Islet of Langerhans (tissue), 1 donor: ENCODE measurements at regions not wholly inside any gene's neighbourhood (a gene's known extent, or its start where the extent isn't known, plus 50 kb on each side); places are given as distances from the start of the nearest gene placed in this dataset.

Experiments
- FAIRE-seq: peaks from one replicate; lab custom pipeline; 2011; peaks lifted over from hg19 to GRCh38; lab: Jason Lieb, UNC

DNA sequence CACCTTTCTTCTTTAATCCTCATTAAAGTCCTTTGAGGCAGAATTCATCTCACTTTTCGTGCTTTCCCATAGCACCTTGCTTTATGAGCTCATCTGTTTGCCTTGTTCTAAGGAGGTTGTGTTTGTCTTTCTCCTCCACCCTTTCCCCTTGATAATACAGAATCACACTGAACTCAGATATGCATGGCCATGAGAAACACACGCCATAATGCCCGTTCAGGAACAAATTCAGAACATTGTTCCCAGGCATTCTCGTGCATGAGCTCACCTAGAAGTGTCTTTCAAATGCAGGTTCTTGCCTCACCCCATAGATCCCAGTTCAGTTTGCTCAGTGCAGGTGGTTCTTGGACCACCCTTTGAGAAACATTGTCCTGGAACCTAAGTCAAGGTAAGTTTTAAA is 71.1 kb downstream of the TMEM114 start:
- FAIRE-seq = no peak

DNA sequence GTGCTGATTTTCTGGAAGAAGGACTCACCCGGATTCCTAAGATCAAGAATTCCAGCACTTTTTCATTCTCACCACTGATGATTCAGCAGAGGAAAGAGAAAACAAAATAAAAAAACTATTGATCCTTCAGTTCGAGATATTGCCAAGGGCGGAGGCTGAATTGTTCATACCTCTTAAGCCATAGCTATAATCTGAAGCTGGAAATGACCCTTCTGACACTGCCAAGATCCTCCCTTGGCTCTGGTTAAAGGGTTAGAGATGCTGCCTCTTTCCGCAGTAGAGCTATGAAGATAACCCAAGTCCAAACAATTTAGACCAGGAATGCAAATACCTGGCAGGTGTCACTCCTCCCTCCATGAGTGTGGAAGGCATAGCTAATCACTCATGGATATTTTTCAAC is 73.0 kb downstream of the TMEM114 start:
- FAIRE-seq = no peak

DNA sequence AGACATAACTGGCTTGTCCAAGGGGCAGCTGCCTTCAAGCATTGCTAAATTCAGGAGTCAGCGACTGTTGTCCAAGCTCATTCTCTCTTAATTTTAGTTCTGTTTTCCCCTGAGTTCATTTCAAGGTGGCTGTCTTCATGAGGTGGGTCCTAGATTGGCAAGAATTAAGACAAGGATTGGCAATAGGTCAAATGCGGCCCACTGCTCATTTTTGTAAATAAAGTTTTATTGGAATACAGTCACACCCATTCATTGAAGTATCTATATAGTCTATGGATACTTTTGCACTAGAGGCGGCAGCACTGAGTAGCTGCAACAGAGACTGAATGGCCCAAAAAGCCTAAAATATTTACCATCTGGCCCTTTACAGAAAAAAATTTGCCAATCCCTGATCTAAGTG is 73.8 kb downstream of the TMEM114 start:
- no peak for FAIRE-seq

DNA sequence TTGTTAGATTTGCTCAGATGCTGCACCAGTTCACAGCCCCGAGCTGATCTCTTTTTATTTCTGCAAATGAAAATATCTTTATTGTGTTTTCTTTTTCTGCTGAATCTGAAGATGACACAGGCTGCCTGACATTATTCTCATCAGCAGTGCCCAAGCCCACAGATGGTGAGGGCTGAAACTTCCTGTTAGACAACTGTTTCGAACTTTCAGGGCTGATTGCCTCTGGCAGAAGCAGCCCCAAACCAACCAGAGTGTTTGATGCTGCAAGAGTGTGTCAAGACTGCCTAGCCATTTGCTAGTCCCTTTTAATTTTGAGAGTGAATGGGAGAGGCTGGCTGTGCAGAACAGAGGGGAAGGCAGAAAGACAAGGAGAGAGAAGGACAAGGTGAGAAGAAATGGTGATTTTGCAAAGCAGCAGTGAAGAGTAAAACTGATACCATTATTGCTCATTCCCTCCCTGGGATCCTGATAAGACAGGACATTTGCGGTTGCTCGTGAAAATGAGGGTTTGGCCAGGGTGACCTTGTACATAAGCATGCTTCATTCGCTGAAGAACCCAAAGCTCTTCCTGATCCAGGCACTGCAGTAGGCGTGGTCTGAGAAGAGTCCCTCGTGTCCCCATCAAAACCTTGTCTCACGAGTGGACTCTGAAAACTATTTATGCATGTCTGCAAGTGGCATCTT is 77.2 kb downstream of the TMEM114 start:
- FAIRE-seq = no peak

DNA sequence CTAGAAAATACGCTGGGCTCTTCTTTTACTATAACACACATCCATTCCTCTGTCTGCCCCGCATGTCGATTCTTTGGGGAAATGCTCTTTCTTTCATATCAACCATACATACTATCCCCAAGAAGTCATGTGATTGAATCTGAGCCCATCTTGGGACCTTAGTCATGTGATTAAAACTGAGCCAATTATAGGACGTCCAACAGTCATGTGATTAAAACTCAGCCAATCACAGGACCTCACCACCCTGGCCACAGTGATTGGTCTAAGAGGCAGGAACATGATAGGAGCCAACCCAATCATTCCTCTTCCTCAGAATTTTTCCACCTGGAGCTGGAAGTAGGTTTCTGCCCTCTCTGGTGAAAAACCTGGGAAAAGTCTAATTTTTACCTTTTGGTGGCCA is 78.8 kb downstream of the TMEM114 start:
- no peak for FAIRE-seq

DNA sequence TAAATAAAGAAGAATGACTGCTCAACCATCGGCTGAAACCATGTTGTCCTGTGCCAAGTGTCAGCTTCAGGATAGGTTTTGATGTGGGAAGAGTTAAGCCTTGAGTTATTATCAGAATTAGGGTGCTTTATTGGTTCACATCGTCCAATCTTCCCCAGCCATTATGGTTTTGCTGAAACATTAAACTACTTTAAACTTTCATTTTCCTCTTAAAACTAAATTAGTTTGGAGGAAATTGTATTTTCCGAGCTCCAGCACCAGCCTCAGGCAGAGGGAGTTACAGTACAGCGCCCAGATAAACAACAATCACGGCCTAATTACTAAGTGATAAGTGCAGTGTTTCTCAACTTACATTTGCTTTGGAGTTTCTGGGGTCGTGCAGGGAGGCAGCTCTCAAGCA is 80.2 kb downstream of the TMEM114 start:
- no peak for FAIRE-seq

DNA sequence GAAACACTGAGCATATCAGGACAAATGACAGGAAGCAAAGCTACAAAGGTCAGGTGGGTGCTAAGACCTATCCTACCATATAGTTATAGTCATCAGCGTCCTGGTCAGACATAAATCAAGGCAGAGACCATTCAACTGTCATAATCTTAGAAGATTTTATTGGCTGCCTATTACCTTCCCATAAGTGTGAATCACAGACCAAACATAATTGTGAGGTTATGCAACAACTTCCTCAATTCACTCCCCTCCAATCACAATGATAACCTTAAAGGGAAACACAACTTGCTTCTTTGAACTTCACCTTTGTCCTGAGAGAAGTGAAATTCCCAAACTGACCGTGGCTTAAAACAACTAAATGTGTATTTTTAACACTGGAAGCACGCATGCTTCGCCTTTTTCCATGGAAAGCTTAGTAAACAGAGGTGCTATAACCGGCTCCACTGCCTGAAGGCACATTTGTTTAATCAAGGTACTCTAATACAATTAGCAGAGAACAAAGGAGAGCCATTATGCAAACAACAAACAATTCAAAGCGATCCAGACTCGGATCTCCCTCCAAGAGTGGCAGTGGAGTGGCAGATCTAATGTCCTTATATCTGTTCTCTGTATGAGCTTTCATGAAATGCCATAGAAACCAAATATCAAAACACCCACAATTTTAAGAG is 84.9 kb downstream of the TMEM114 start:
- FAIRE-seq = no peak

DNA sequence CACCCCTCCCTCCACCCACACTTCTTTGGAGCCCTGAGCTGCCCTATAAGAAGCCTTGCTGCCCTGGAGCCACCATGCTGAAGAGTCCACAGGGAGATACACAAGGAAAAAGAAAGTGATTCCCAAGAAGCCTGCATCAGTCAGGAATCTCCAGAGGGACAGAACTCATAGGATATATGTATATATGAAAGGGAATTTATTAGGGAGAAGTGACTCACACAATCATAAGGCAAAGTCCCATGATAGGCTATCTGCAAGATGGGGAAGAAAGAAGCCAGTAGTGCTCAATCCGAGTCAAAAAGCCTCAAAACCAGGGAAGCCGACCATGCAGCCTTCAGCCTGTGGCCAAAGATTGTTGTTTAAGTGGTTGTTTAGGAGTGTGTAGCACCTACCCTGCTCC is 87.9 kb downstream of the TMEM114 start:
- FAIRE-seq = no peak

DNA sequence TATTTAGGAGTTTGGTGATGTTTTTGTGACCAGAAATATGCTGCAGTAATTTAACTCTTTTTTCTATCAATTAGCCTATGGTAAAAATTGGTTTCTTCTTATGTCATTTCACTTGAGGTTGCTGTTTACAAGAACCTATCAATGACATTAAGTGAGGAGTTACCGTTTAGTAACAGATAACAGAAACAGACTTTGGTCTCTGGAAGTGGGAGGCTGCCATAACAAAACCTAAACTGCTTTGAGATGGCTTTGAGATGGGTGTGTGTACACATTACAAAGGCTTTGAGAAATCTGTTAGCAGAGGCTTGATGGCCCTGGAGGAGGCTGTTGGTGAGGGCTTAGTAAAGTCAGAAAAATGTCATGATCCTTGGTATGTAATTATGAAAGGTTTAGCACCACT is 90.0 kb downstream of the TMEM114 start:
- FAIRE-seq = no peak

DNA sequence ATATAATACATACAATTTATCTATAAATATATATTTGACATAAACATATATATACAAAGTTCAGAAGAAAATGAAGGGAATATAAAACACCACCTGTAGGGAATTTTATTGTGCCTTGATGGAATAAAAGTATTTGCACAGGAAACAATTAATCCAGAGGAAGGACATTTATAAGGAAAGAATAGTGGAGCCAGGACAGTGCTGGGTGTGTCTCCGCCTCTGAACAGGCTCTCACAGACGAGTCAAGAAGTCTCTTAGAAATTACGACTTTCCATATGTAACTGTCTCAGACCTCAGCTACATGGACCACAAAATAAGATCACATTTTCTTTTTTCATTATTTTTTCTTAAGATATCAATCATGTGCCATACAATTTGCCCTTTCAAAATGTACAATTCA is 93.9 kb downstream of the TMEM114 start:
- FAIRE-seq = no peak

DNA sequence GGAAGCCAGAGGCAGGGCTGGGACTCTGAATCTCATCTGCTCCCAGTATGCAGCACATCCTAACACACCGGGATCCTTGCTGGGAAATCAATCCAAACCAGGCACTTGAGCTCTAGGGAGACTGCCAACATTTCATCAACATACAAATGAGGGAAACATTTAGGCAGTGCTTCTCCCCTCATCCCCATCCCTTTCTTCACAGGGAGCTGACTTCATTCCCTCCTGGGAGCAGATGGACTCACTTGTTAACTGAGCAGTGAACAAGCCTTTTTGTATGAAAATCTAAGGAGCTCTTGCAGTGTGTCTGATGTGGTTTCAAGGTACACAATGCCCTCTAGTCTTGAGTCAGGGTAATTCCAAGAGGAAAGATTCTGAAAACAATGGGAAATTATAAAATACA is 96.3 kb downstream of the TMEM114 start:
- no peak for FAIRE-seq

DNA sequence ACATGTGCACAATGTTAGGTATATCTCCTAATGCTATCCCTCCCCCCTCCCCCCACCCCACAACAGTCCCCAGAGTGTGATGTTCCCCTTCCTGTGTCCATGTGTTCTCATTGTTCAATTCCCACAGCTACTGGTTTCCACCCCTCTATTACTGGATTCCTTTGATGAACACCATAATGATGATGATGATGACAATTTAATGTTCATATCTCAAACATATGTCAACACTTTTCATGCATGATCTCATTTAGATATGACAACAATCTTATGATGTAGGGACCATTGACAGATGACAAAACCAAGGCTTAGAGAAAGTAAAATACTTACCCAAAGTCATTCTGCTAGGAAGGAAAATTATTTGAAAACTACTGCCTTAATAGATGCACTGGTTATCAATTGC is 97.6 kb downstream of the TMEM114 start:
- FAIRE-seq = no peak

DNA sequence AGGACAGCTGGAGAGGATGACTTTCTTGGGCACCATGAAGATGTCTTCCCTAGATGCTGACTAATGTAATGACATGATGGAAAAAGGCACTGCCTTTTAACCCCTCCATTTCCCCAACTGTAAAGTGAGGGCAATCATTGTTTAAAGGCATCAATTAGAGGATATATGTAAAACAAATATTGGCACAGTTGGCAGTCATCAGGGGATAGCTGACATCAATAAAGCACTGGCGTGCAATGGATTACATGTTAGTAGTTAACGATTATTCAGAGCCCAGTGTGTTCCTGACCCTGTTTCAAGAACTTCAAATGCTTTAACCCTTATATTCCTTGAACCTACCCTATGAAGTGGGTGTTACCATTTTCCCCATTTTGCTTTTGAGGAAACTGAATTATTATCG is 100.7 kb downstream of the TMEM114 start:
- FAIRE-seq = no peak

DNA sequence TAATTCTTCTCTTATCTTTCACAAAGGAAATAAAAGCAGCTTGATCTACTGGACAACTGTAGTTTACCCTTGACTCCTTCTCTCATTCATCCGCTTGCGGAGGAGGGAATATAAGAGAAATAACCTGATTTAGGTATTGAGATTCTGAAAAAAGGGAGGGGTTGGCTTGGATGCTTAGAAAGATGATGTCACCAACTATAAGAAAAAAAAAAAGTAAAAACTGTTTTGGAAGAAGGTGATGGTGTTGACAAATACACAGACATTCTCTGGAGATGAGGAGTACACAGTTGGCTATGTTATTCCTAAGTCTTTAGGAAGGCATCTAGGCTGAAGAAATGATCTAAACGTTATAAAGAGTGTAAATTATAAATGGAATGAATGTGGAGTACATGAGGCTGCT is 103.3 kb downstream of the TMEM114 start:
- FAIRE-seq = no peak

DNA sequence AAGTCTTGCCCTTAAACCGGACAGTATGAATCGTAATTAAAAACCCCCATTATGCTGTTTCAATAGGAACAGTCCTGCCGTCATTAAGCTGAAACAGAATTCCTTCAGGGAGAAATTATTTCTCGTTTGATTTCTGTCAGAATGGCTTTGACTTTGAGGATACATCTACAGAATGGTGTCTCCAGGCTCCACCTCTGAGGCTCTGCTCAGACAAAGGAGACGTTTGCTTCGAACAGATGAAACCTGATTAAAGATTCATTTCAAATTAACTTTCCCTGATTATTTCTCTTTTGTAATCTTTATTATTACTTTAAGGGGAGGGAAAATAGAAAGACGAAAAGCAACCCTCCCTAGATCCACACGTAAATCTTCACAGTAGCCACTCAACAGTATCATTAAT is 106.9 kb downstream of the TMEM114 start:
- no peak for FAIRE-seq

DNA sequence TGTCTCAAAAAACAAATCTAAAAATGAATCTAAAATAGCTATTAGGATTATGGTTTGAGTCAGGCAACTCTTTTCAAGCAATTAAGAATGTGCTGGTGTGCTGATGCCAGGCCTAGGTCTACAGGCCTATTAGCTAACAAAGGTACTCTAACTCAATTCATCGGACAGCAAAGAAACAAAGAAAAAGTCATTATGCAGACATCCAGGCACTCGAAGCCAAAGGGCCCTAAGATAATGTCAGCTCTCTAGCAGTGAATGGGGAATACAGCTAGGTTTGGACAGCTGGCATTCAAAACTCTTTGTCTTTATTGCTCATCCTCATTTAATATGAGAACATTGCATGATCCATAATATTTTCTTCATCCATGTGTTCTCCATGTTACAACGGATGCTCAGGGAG is 108.5 kb downstream of the TMEM114 start:
- no peak for FAIRE-seq

DNA sequence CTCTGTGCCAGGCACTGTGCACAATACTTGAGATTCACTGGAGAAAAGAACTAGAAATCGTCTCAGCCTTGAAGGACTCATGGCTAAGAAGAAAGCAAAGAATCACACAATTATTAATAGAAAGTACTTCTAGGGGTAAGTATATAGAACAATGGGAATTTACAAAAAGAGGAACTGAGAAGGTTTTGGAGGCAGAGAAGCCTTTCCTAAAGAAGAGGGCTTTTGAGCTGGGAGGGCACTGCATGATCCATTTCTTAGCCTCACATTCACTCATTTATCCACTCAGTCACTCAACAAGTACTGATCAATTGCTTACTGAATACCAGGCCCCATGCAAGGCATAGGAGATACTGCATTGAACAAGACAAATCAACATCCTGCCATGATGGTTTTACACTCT is 113.5 kb downstream of the TMEM114 start:
- FAIRE-seq = no peak

DNA sequence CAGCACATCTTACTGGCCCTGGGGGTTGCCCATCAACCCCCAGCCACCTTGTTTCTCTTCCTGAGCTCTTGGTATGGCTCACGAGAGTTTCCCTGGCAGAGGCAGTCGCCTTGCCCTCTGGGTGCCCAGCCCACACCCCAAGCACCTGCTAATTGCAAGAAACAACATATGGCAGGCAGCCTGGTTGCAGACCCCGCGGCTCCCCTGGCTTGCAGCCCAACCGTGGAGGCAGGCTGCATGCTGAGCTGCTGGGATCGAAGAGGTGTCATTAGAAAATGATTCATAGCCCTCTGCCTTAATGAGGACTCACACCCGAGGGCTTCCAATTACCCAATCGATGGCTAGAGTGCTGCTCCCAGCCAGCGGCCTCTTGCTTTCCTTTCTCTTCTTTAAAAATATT is 115.7 kb downstream of the TMEM114 start:
- FAIRE-seq = no peak

DNA sequence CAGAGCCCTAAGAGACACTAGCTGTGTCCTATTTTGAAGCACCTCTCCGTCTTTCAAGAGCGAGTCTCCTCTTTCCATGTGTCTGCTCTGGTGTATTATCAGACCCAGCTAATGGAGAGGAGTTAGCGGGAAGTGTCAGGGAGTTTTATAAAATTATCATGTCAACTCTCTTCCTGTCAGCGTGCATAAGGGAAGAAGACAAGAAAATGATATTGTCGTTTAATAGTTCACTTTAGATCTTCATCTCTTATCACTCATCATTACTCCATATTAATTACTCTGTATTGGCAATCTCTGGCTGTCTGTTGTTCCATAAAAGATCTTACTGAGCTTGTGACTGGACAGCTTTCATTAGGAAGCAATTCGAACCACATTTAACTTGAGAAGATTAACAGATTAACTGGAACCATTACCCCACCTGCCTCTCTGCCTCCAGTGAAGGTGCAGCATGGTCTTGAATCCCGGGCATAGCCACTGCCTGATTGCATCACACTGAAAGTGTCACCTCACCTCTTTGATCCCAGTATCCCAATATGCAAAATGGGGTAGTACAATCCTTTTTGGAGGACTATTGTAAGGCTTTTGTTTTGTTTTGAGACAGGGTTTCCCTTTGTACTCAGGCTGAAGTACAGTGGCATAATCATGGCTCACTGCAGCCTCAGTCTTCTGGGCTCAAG is 121.1 kb downstream of the TMEM114 start:
- no peak for FAIRE-seq

DNA sequence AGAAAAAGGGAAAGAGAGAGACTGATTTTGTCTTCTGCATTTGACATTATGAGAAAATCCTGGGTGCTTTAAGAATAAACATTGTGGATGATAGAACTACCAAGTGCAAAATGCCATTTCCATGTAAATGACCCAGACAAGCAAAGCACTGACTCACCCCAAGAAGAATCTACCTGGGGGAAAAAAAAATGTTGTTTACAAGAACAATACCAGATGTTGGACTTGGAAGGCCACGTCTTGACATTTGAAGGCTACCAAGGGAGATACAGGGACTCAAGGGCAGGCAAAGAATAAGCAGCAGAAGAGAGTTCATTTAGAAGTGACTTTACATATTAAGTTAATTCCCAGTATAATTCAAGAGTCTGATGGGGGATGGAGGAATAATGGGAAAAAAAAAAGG is 125.3 kb downstream of the TMEM114 start:
- no peak for FAIRE-seq

DNA sequence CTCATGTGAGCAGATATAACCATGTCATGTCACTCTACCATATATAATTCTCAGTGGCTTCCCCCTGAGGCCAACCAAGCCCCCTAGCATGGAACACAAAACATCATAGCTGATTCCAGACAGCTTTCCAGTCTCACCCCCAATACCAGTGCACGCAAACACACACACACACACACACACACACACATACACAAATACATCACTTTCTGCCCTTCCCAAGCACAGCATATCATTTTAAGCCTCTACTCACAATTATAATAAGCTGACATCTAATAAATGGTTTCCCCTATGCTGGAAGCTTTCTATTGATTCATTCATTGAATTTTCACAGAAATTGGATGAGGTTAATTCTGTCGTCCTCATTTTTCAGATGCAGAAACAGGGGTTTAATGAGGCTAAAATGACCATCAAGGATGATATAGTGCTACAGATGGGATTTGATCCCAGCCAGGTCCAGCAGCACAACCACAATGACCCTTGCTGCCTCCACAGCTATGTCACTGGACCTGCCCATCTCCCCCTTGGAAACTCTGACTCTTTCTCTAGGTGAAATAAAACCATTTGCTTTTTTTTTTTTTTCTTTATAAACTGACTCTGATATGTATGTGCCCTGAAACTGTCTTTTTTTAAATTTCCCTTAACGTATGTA is 131.1 kb downstream of the TMEM114 start:
- no peak for FAIRE-seq

DNA sequence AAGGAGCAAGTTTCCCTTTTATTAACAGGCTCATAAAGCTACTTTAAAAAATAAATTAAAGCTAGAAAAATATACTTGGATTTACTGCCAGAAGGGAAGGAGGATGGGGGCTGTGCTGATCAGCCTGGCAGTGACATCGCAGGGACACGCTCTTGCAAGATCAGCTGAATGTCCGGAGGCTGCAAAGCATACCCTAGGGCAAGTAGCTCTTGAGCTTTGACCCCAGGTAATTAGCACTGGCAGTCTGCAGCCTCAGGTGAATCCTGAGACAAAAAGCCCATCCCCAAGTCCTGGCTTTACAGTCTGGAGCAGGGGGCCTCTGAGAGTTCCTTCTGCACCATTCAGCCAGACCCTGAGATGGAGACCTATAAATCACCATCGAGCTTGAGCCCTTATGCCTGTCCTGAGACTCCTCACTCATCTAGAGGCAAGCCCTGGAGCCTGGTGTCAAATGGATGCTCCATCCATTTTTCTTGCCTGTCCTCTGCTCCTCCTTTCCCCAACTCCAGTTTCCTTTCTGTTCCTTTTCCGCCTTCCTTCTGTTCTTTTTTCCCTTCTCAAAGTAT is 131.7 kb downstream of the TMEM114 start:
- FAIRE-seq = no peak

DNA sequence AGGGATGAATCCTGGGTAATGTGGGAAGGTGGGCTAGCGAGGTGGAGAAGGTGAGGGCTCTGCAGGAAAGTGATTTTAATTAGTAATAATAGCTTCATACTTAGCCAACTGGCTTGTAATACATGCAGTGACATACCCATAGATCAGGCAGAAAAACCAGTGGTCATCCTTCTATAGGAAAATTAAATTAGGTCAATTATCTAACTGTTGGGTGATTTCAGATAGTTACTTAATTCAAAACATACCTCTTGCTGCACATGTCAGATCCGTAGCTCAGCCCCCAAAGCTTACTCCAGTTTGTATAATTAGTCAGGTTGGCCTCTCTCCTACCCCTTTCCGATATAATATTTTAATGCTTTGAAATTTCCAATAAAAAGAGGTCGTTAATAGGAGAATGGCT is 137.0 kb downstream of the TMEM114 start:
- no peak for FAIRE-seq
